Adrenal gland (tissue), 5 donors: ENCODE measurements at regions not wholly inside any gene's neighbourhood (a gene's known extent, or its start where the extent isn't known, plus 50 kb on each side); places are given as distances from the start of the nearest gene placed in this dataset.

Source experiments
- POLR2A ChIP-seq, 2 donors: fragments of 450-650 bp; IDR thresholded peaks; one replicate each; pipeline ENCODE4 v1.6.1; 2017; ENCODE audit warnings: antibody characterized with exemption in 2 of 2, mild to moderate bottlenecking in 2 of 2, moderate library complexity in 1 of 2
- TF ChIP-seq, protein P1 (sequence below), 6 experiments: fragments of 450-650 bp in 4 of 6; fragments of 200-600 bp in 2 of 6; sonication (generic) in 1 of 6; IDR thresholded peaks; 1 replicate in 5 of 6; 2 replicates in 1 of 6; pipeline versions ENCODE4 v1.5.1 to v1.8.0; 2016 to 2021; ENCODE audit warnings: antibody characterized with exemption in 6 of 6, mild to moderate bottlenecking in 2 of 6, moderate library complexity in 1 of 6
- donor health status: DM: no; HTN: no; CAD: no.

DNA sequence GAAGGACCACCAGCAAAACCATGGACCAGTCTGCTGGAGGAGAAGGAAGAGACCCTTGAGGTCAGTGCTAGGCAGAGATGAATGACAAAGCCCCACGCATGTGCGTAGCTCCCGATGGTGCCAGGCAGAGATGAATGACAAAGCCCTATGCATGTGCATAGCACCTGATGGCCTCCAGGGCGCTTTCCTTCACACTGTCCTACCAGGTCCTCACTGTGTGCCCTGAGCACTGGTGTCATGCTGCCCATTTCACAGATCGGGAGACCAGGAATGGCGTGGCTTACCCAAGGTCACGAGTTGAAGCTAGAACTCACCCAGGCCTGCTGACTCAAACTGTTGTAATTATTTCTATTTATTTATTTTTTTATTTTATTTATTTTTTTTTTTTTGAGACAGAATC, 149.6 kb downstream of the KATNIP start:
- TF ChIP-seq, protein P1, sequence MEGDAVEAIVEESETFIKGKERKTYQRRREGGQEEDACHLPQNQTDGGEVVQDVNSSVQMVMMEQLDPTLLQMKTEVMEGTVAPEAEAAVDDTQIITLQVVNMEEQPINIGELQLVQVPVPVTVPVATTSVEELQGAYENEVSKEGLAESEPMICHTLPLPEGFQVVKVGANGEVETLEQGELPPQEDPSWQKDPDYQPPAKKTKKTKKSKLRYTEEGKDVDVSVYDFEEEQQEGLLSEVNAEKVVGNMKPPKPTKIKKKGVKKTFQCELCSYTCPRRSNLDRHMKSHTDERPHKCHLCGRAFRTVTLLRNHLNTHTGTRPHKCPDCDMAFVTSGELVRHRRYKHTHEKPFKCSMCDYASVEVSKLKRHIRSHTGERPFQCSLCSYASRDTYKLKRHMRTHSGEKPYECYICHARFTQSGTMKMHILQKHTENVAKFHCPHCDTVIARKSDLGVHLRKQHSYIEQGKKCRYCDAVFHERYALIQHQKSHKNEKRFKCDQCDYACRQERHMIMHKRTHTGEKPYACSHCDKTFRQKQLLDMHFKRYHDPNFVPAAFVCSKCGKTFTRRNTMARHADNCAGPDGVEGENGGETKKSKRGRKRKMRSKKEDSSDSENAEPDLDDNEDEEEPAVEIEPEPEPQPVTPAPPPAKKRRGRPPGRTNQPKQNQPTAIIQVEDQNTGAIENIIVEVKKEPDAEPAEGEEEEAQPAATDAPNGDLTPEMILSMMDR (IDR thresholded peaks at IDR 0.05), result no peak
- TF ChIP-seq POLR2A (IDR thresholded peaks at IDR 0.05), result no peak
